H9 (cell line): ENCODE measurements at regions not wholly inside any gene's neighbourhood (a gene's known extent, or its start where the extent isn't known, plus 50 kb on each side); places are given as distances from the start of the nearest gene placed in this dataset.

Experiments
- DNase-seq: peaks from one replicate; pipeline ENCODE4 v3.0.0-alpha.2; 2017
- H2AFZ ChIP-seq: one replicate; pipeline ENCODE4 v1.6.1; 2013; ENCODE audit warnings: mild to moderate bottlenecking, low read length, control low read depth, moderate library complexity
- H2AK5ac ChIP-seq: 2 replicates; pipeline ENCODE4 v1.6.1; 2013; ENCODE audit warnings: low read length, control low read depth, mixed read lengths; ENCODE audit not compliant: insufficient read length
- H2BK120ac ChIP-seq: one replicate; pipeline ENCODE4 v1.6.1; 2013; ENCODE audit warnings: low read depth, mild to moderate bottlenecking, low read length, control low read depth, inconsistent platforms; ENCODE audit not compliant: poor library complexity, severe bottlenecking
- H2BK12ac ChIP-seq: 2 replicates; pipeline ENCODE4 v1.6.1; 2013; ENCODE audit warnings: low read length, control low read depth, mixed read lengths, low read depth; ENCODE audit not compliant: insufficient read length
- H2BK15ac ChIP-seq: 2 replicates; pipeline ENCODE4 v1.6.1; 2013; ENCODE audit warnings: low read depth, low read length, control low read depth
- H2BK20ac ChIP-seq: one replicate; pipeline ENCODE4 v1.6.1; 2013; ENCODE audit warnings: low read depth, mild to moderate bottlenecking, low read length, control low read depth, inconsistent platforms; ENCODE audit not compliant: poor library complexity, severe bottlenecking
- H2BK5ac ChIP-seq: 2 replicates; pipeline ENCODE4 v1.6.1; 2013; ENCODE audit warnings: low read length, control low read depth, mixed read lengths; ENCODE audit not compliant: insufficient read length
- H3K14ac ChIP-seq: 2 replicates; pipeline ENCODE4 v1.6.1; 2013; ENCODE audit warnings: low read length, control low read depth; ENCODE audit not compliant: insufficient read depth
- H3K18ac ChIP-seq: 2 replicates; pipeline ENCODE4 v1.6.1; 2013; ENCODE audit warnings: low read depth, mild to moderate bottlenecking, mixed read lengths, low read length, control low read depth; ENCODE audit not compliant: insufficient read length
- H3K23ac ChIP-seq: 2 replicates; pipeline ENCODE4 v1.6.1; 2013; ENCODE audit warnings: low read length, control low read depth, mixed read lengths, low read depth; ENCODE audit not compliant: insufficient read length
- H3K23me2 ChIP-seq: 2 replicates; pipeline ENCODE4 v1.6.1; 2013; ENCODE audit warnings: low read depth, mild to moderate bottlenecking, mixed read lengths, low read length, control low read depth; ENCODE audit not compliant: insufficient read length, poor library complexity, severe bottlenecking
- H3K27ac ChIP-seq: 2 replicates; pipeline ENCODE4 v1.5.1; 2013; ENCODE audit warnings: low read length, control low read depth, mixed read lengths, low read depth; ENCODE audit not compliant: insufficient read length
- H3K27me3 ChIP-seq: 2 replicates; pipeline ENCODE4 v1.6.1; 2013; ENCODE audit warnings: low read length, control low read depth, inconsistent platforms; ENCODE audit not compliant: insufficient read depth
- H3K4ac ChIP-seq: 2 replicates; pipeline ENCODE4 v1.6.1; 2013; ENCODE audit warnings: low read depth, mild to moderate bottlenecking, control low read depth, inconsistent platforms, low read length, moderate library complexity
- H3K4me1 ChIP-seq: 2 replicates; pipeline ENCODE4 v1.6.1; 2013; ENCODE audit warnings: low read length, control low read depth, inconsistent platforms; ENCODE audit not compliant: insufficient read depth
- H3K4me2 ChIP-seq: 2 replicates; pipeline ENCODE4 v1.6.1; 2013; ENCODE audit warnings: low read length, control low read depth, mixed read lengths; ENCODE audit not compliant: insufficient read length, insufficient read depth
- H3K56ac ChIP-seq: 2 replicates; pipeline ENCODE4 v1.6.1; 2013; ENCODE audit warnings: low read depth, mild to moderate bottlenecking, mixed read lengths, low read length, control low read depth; ENCODE audit not compliant: insufficient read length
- H3K79me1 ChIP-seq: 2 replicates; pipeline ENCODE4 v1.6.1; 2013; ENCODE audit warnings: low read depth, mild to moderate bottlenecking, moderate library complexity, low read length, control low read depth, inconsistent platforms; ENCODE audit not compliant: insufficient read depth, poor library complexity, severe bottlenecking
- H3K79me2 ChIP-seq: 2 replicates; pipeline ENCODE4 v1.6.1; 2013; ENCODE audit warnings: low read length, control low read depth, inconsistent platforms; ENCODE audit not compliant: insufficient read depth
- H3K9ac ChIP-seq: 2 replicates; pipeline ENCODE4 v1.6.1; 2013; ENCODE audit warnings: low read length, control low read depth, mixed read lengths; ENCODE audit not compliant: insufficient read length; ENCODE audit errors: extremely low read depth
- H3K9me3 ChIP-seq: one replicate; pipeline ENCODE4 v1.6.1; 2013; ENCODE audit warnings: low read depth, low read length, inconsistent platforms; ENCODE audit not compliant: control insufficient read depth
- H3T11ph ChIP-seq: one replicate; pipeline ENCODE4 v1.6.1; 2013; ENCODE audit warnings: mild to moderate bottlenecking, low read length, control low read depth, inconsistent platforms
- H4K20me1 ChIP-seq: one replicate; pipeline ENCODE4 v1.6.1; 2013; ENCODE audit not compliant: control insufficient read depth, insufficient read length, insufficient read depth
- H4K5ac ChIP-seq: 2 replicates; pipeline ENCODE4 v1.6.1; 2013; ENCODE audit warnings: low read depth, mild to moderate bottlenecking, mixed read lengths, low read length, control low read depth; ENCODE audit not compliant: insufficient read length
- H4K8ac ChIP-seq: replicated peaks from 2 replicates; pipeline ENCODE4 v1.6.1; 2013; ENCODE audit warnings: low read length, control low read depth, mixed read lengths, low read depth; ENCODE audit not compliant: insufficient read length
- H4K91ac ChIP-seq: 2 replicates; pipeline ENCODE4 v1.6.1; 2013; ENCODE audit warnings: low read depth, mild to moderate bottlenecking, moderate library complexity, mixed read lengths, low read length, control low read depth; ENCODE audit not compliant: insufficient read length
- H3K27ac Mint-ChIP-seq, 3 experiments: 2 replicates in 2 of 3; 3 replicates in 1 of 3; pipeline ENCODE4 v1.8.0; 2020 to 2021; ENCODE audit warnings: mixed read lengths in 3 of 3, mild to moderate bottlenecking in 1 of 3, moderate library complexity in 1 of 3
- H3K27me3 Mint-ChIP-seq: 2 replicates; pipeline ENCODE4 v1.8.0; 2021; ENCODE audit warnings: low read depth, mild to moderate bottlenecking, moderate library complexity, mixed read lengths
- H3K36me3 Mint-ChIP-seq, 3 experiments: 2 replicates in 2 of 3; 3 replicates in 1 of 3; pipeline ENCODE4 v1.8.0; 2020 to 2021; ENCODE audit warnings: low read depth in 3 of 3, mixed read lengths in 3 of 3; ENCODE audit not compliant: insufficient read depth in 1 of 3
- H3K4me1 Mint-ChIP-seq, 2 experiments: 2 replicates each; pipeline ENCODE4 v1.8.0; 2020; ENCODE audit warnings: mixed read lengths in 2 of 2
- H3K4me3 Mint-ChIP-seq, 2 experiments: 2 replicates in 1 of 2; 3 replicates in 1 of 2; pipeline ENCODE4 v1.8.0; 2020 to 2021; ENCODE audit warnings: mild to moderate bottlenecking in 2 of 2, mixed read lengths in 2 of 2, moderate library complexity in 1 of 2
- H3K9me3 Mint-ChIP-seq, 2 experiments: 2 replicates in 1 of 2; 3 replicates in 1 of 2; pipeline ENCODE4 v1.8.0; 2020; ENCODE audit warnings: mild to moderate bottlenecking in 2 of 2, mixed read lengths in 2 of 2, moderate library complexity in 1 of 2
- WGBS: extraction: QIAGEN DNeasy Blood & Tissue Kit; methylation state at CpG from one replicate; pipeline ENCODE4 v1.1.7; 2013; ENCODE audit warnings: missing lambda C conversion rate, low lambda C conversion rate, mixed read lengths; ENCODE audit not compliant: insufficient read length; ENCODE audit errors: extremely low coverage; 5-methylcytosine and 5-hydroxymethylcytosine counted together
- TF ChIP-seq, protein P1 (sequence below): fragments of 200-600 bp; sonication (generic); conservative IDR thresholded peaks from 3 replicates; pipeline ENCODE4 v1.8.0; 2021; ENCODE audit warnings: antibody characterized with exemption, mild to moderate bottlenecking

GRCh38 chr17:77772899-77773358 lies 185.6 kb upstream of the TNRC6C start:
- Histone ChIP-seq H3K4me1 (no peaks in the 10 kb centered on the region), H3K56ac (no peak overlapping the region), H3K27ac (no peak overlapping the region), H2BK120ac (no peak overlapping the region), H3T11ph (no peak overlapping the region), H4K91ac (no peak overlapping the region), H3K14ac (no peak overlapping the region), H3K4ac (no peak overlapping the region), H3K27me3 (no peaks in the 10 kb centered on the region; the same call in 1 of the 2 replicates), H3K79me1 (no peaks in the 10 kb centered on the region), H2BK20ac (no peak overlapping the region), H2BK12ac (no peak overlapping the region), H3K9me3 (no peaks in the 10 kb centered on the region), H3K79me2 (no peaks in the 10 kb centered on the region), H3K18ac (no peak overlapping the region), H4K5ac (no peak overlapping the region), H3K4me2 (no peak overlapping the region), H3K23me2 (no peaks in the 10 kb centered on the region), H3K23ac (no peak overlapping the region), H2AFZ (no peak overlapping the region), H2BK15ac (no peak overlapping the region), H2AK5ac (no peak overlapping the region), H3K9ac (no peak overlapping the region), H4K20me1 (peaks cover 3% of the 10 kb centered on the region), H2BK5ac (no peak overlapping the region), H4K8ac (no peak overlapping the region)
- peaks cover 26 to 29% of the 10 kb centered on the region in 2 experiments for H3K4me1 Mint-ChIP-seq
- DNase-seq: peak; percentile 73
- H3K36me3 Mint-ChIP-seq: peaks cover 0 to 6% (median 2%) of the 10 kb centered on the region in 3 experiments; a peak in 2 of 7 replicates
- WGBS: no CpG with 5 or more reads among the region's 6 CpGs
- TF ChIP-seq, protein P1, sequence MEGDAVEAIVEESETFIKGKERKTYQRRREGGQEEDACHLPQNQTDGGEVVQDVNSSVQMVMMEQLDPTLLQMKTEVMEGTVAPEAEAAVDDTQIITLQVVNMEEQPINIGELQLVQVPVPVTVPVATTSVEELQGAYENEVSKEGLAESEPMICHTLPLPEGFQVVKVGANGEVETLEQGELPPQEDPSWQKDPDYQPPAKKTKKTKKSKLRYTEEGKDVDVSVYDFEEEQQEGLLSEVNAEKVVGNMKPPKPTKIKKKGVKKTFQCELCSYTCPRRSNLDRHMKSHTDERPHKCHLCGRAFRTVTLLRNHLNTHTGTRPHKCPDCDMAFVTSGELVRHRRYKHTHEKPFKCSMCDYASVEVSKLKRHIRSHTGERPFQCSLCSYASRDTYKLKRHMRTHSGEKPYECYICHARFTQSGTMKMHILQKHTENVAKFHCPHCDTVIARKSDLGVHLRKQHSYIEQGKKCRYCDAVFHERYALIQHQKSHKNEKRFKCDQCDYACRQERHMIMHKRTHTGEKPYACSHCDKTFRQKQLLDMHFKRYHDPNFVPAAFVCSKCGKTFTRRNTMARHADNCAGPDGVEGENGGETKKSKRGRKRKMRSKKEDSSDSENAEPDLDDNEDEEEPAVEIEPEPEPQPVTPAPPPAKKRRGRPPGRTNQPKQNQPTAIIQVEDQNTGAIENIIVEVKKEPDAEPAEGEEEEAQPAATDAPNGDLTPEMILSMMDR: no peak
- H3K4me3 Mint-ChIP-seq: peak overlapping the region in 1 of 2 experiments; percentile 3; a peak in 1 of 5 replicates
- H3K27me3 Mint-ChIP-seq: peaks cover 38% of the 10 kb centered on the region
- H3K27ac Mint-ChIP-seq: no peak overlapping the region
- peaks cover 4 to 10% of the 10 kb centered on the region in 2 experiments; a peak in 3 of 5 replicates for H3K9me3 Mint-ChIP-seq
